ENCODE measurements at regions not wholly inside any gene's neighbourhood (a gene's known extent, or its start where the extent isn't known, plus 50 kb on each side); places are given as distances from the start of the nearest gene placed in this dataset.

GRCh38 chr15:67967871-67968431, 86.2 kb upstream of the PIAS1 start:
- TF ChIP-seq EZH2phosphoT487 (conservative IDR thresholded peaks at IDR 0.05; ENCODE audit: low read length): no peak
- Histone ChIP-seq H4K20me1 (ENCODE audit: low read depth, low read length) (no peaks in the 10 kb centered on the region), H3K9me3 (ENCODE audit: insufficient read depth, low read length) (no peaks in the 10 kb centered on the region), H3K9ac (ENCODE audit: low read length) (no peak overlapping the region), H2AFZ (ENCODE audit: low read depth, low read length, severe bottlenecking) (no peak overlapping the region), H3K4me3 (ENCODE audit: insufficient read depth, low read length, poor library complexity, severe bottlenecking) (no peak overlapping the region), H3K4me2 (ENCODE audit: low read depth, low read length, poor library complexity, severe bottlenecking) (peak overlapping the region; percentile 22), H3K79me2 (ENCODE audit: insufficient read depth, low read length) (no peaks in the 10 kb centered on the region), H3K27ac (ENCODE audit: low read depth, low read length) (no peak overlapping the region), H3K9me2 (replicated peaks; ENCODE audit: insufficient read depth, low read length) (no peaks in the 10 kb centered on the region), H3K36me3 (ENCODE audit: low read length) (no peaks in the 10 kb centered on the region), H3F3A (ENCODE audit: insufficient read depth) (no peaks in the 10 kb centered on the region), H3K27me3 (ENCODE audit: low read length) (no peaks in the 10 kb centered on the region)

GRCh38 chr15:67968564-67968963, 85.6 kb upstream of the PIAS1 start:
- Histone ChIP-seq H3K27me3 (ENCODE audit: low read length) (no peaks in the 10 kb centered on the region), H3K4me2 (ENCODE audit: low read depth, low read length, poor library complexity, severe bottlenecking) (peak overlapping the region; percentile 22), H3K27ac (ENCODE audit: low read depth, low read length) (no peak overlapping the region), H3K9ac (ENCODE audit: low read length) (no peak overlapping the region), H3K9me3 (ENCODE audit: insufficient read depth, low read length) (no peaks in the 10 kb centered on the region), H3F3A (ENCODE audit: insufficient read depth) (no peaks in the 10 kb centered on the region), H2AFZ (ENCODE audit: low read depth, low read length, severe bottlenecking) (no peak overlapping the region), H3K79me2 (ENCODE audit: insufficient read depth, low read length) (no peaks in the 10 kb centered on the region), H3K36me3 (ENCODE audit: low read length) (no peaks in the 10 kb centered on the region), H3K9me2 (replicated peaks; ENCODE audit: insufficient read depth, low read length) (no peaks in the 10 kb centered on the region), H3K4me3 (ENCODE audit: insufficient read depth, low read length, poor library complexity, severe bottlenecking) (no peak overlapping the region), H4K20me1 (ENCODE audit: low read depth, low read length) (no peaks in the 10 kb centered on the region)
- no peak for TF ChIP-seq EZH2phosphoT487 (conservative IDR thresholded peaks at IDR 0.05; ENCODE audit: low read length)
- no peak for TF ChIP-seq CTCF (IDR thresholded peaks at IDR 0.05; ENCODE audit: insufficient read depth, low read length, poor library complexity, severe bottlenecking)

GRCh38 chr15:67968966-67969365, 85.1 kb upstream of the PIAS1 start:
- Histone ChIP-seq H3K27me3 (ENCODE audit: low read length) (no peaks in the 10 kb centered on the region), H3K9ac (ENCODE audit: low read length) (no peak overlapping the region), H3K36me3 (ENCODE audit: low read length) (no peaks in the 10 kb centered on the region), H3F3A (ENCODE audit: insufficient read depth) (no peaks in the 10 kb centered on the region), H3K9me3 (ENCODE audit: insufficient read depth, low read length) (no peaks in the 10 kb centered on the region), H3K4me3 (ENCODE audit: insufficient read depth, low read length, poor library complexity, severe bottlenecking) (no peak overlapping the region), H4K20me1 (ENCODE audit: low read depth, low read length) (no peaks in the 10 kb centered on the region), H3K79me2 (ENCODE audit: insufficient read depth, low read length) (no peaks in the 10 kb centered on the region), H3K9me2 (replicated peaks; ENCODE audit: insufficient read depth, low read length) (no peaks in the 10 kb centered on the region), H3K4me2 (ENCODE audit: low read depth, low read length, poor library complexity, severe bottlenecking) (no peak overlapping the region), H2AFZ (ENCODE audit: low read depth, low read length, severe bottlenecking) (no peak overlapping the region), H3K27ac (ENCODE audit: low read depth, low read length) (no peak overlapping the region)
- TF ChIP-seq EZH2phosphoT487 (conservative IDR thresholded peaks at IDR 0.05; ENCODE audit: low read length) (no peak), CTCF (IDR thresholded peaks at IDR 0.05; ENCODE audit: insufficient read depth, low read length, poor library complexity, severe bottlenecking) (no peak)

- no peaks in the 10 kb centered on the region for H3K27me3 ChIP-seq (ENCODE audit: low read length)
- H3K4me2 ChIP-seq (ENCODE audit: low read depth, low read length, poor library complexity, severe bottlenecking): no peak overlapping the region
- no peaks in the 10 kb centered on the region for H3K9me2 ChIP-seq (replicated peaks; ENCODE audit: insufficient read depth, low read length)
- H3K9ac ChIP-seq (ENCODE audit: low read length): no peak overlapping the region
- H4K20me1 ChIP-seq (ENCODE audit: low read depth, low read length): no peaks in the 10 kb centered on the region
- no peaks in the 10 kb centered on the region for H3F3A ChIP-seq (ENCODE audit: insufficient read depth)
- H3K27ac ChIP-seq (ENCODE audit: low read depth, low read length): no peak overlapping the region
- H3K9me3 ChIP-seq (ENCODE audit: insufficient read depth, low read length): no peaks in the 10 kb centered on the region
- no peaks in the 10 kb centered on the region for H3K79me2 ChIP-seq (ENCODE audit: insufficient read depth, low read length)
- H3K4me3 ChIP-seq (ENCODE audit: insufficient read depth, low read length, poor library complexity, severe bottlenecking): no peak overlapping the region
- H2AFZ ChIP-seq (ENCODE audit: low read depth, low read length, severe bottlenecking): no peak overlapping the region
- no peaks in the 10 kb centered on the region for H3K36me3 ChIP-seq (ENCODE audit: low read length)
- TF ChIP-seq CTCF (IDR thresholded peaks at IDR 0.05; ENCODE audit: insufficient read depth, low read length, poor library complexity, severe bottlenecking): no peak
- no peak for TF ChIP-seq EZH2phosphoT487 (conservative IDR thresholded peaks at IDR 0.05; ENCODE audit: low read length)
Measured at GRCh38 chr15:67969892-67970291, 84.2 kb upstream of the PIAS1 start.

Data from SU-DHL-6 (cell line).